ENCODE measurements at regions not wholly inside any gene's neighbourhood (a gene's known extent, or its start where the extent isn't known, plus 50 kb on each side); places are given as distances from the start of the nearest gene placed in this dataset.

- Mint-ChIP-seq H3K36me3 (ENCODE audit: low read depth) (no peaks in the 10 kb centered on the region), H3K27ac (no peak overlapping the region), H3K27me3 (no peaks in the 10 kb centered on the region), H3K4me3 (no peak overlapping the region), H3K4me1 (ENCODE audit: low read depth) (no peaks in the 10 kb centered on the region), H3K9me3 (no peaks in the 10 kb centered on the region)
- no peaks in the 10 kb centered on the region for H3K4me1 ChIP-seq (ENCODE audit: insufficient read depth, low read length)
- intact Hi-C loops (cut with DNase I, micrococcal nuclease), result no loop called here
- ChIA-PET CTCF (no interaction called here), POLR2A (no interaction called here)
- H3K36me3 ChIP-seq (ENCODE audit: insufficient read depth, low read length), result no peaks in the 10 kb centered on the region
- ATAC-seq (ENCODE audit: poor library complexity), result no peak
- H3K4me3 ChIP-seq (ENCODE audit: low read length), result no peak overlapping the region
- no peak overlapping the region for H3K27ac ChIP-seq (ENCODE audit: low read depth in 1 of 2, low read length in 2 of 2)
- H3K27me3 ChIP-seq (ENCODE audit: control insufficient read depth in 1 of 2, insufficient read depth in 2 of 2, low read length in 2 of 2), result no peaks in the 10 kb centered on the region
- no peaks in the 10 kb centered on the region for H3K9me3 ChIP-seq (ENCODE audit: control insufficient read depth in 1 of 2, insufficient read depth in 1 of 2, low read length in 2 of 2)
- TF ChIP-seq CTCF (IDR thresholded peaks at IDR 0.05), result no peak
- no peak for DNase-seq
Measured at GRCh38 chr10:24790599-24790998, 66.9 kb upstream of the ARHGAP21 start.

- DNase-seq (no peak), ATAC-seq (ENCODE audit: poor library complexity) (no peak)
- H3K27me3 ChIP-seq (ENCODE audit: control insufficient read depth in 1 of 2, insufficient read depth in 2 of 2, low read length in 2 of 2), result peaks cover 0 to 2% of the 10 kb centered on the region in 2 experiments
- H3K9me3 ChIP-seq (ENCODE audit: control insufficient read depth in 1 of 2, insufficient read depth in 1 of 2, low read length in 2 of 2), result no peaks in the 10 kb centered on the region
- no peak overlapping the region for H3K4me3 ChIP-seq (ENCODE audit: low read length)
- Mint-ChIP-seq H3K27me3 (no peaks in the 10 kb centered on the region), H3K9me3 (no peaks in the 10 kb centered on the region), H3K36me3 (ENCODE audit: low read depth) (no peaks in the 10 kb centered on the region), H3K27ac (no peak overlapping the region), H3K4me3 (no peak overlapping the region), H3K4me1 (ENCODE audit: low read depth) (no peaks in the 10 kb centered on the region)
- intact Hi-C loops (cut with DNase I, micrococcal nuclease), result no loop called here
- H3K27ac ChIP-seq (ENCODE audit: low read depth in 1 of 2, low read length in 2 of 2), result no peak overlapping the region
- H3K4me1 ChIP-seq (ENCODE audit: insufficient read depth, low read length), result no peaks in the 10 kb centered on the region
- CTCF ChIA-PET, result no interaction called here
- TF ChIP-seq CTCF (IDR thresholded peaks at IDR 0.05), result no peak
- H3K36me3 ChIP-seq (ENCODE audit: insufficient read depth, low read length), result no peaks in the 10 kb centered on the region
- POLR2A ChIA-PET, result no interaction called here
Measured at GRCh38 chr10:24790073-24790472, 66.4 kb upstream of the ARHGAP21 start.

- H3K36me3 ChIP-seq (ENCODE audit: insufficient read depth, low read length), result no peaks in the 10 kb centered on the region
- DNase-seq, result no peak
- ChIA-PET CTCF (no interaction called here), POLR2A (no interaction called here)
- no peak overlapping the region for H3K27ac ChIP-seq (ENCODE audit: low read depth in 1 of 2, low read length in 2 of 2)
- no peak overlapping the region for H3K4me3 Mint-ChIP-seq
- peaks cover 0 to 2% of the 10 kb centered on the region in 2 experiments for H3K27me3 ChIP-seq (ENCODE audit: control insufficient read depth in 1 of 2, insufficient read depth in 2 of 2, low read length in 2 of 2)
- intact Hi-C loops (cut with DNase I, micrococcal nuclease), result loop anchor here in 1 of 2 experiments (5.0 kb wide), 1 partner anchor 182 kb away; no protein-coding TSS in a partner anchor
- H3K4me1 ChIP-seq (ENCODE audit: insufficient read depth, low read length), result no peaks in the 10 kb centered on the region
- no peak for ATAC-seq (ENCODE audit: poor library complexity)
- H3K4me3 ChIP-seq (ENCODE audit: low read length), result no peak overlapping the region
- no peak overlapping the region for H3K27ac Mint-ChIP-seq
- no peaks in the 10 kb centered on the region for H3K36me3 Mint-ChIP-seq (ENCODE audit: low read depth)
- TF ChIP-seq CTCF (IDR thresholded peaks at IDR 0.05), result no peak
- peaks cover 4% of the 10 kb centered on the region for H3K27me3 Mint-ChIP-seq
- no peaks in the 10 kb centered on the region for H3K9me3 Mint-ChIP-seq
- H3K4me1 Mint-ChIP-seq (ENCODE audit: low read depth), result no peaks in the 10 kb centered on the region
- H3K9me3 ChIP-seq (ENCODE audit: control insufficient read depth in 1 of 2, insufficient read depth in 1 of 2, low read length in 2 of 2), result no peaks in the 10 kb centered on the region
Measured at GRCh38 chr10:24784923-24785322, 61.2 kb upstream of the ARHGAP21 start.

Measured in CD4-positive, alpha-beta T cell (primary cell).